ENCODE measurements at regions not wholly inside any gene's neighbourhood (a gene's known extent, or its start where the extent isn't known, plus 50 kb on each side); places are given as distances from the start of the nearest gene placed in this dataset.

GRCh38 chr10:130472236-130472635 lies 336.0 kb downstream of the GLRX3 start:
- TF ChIP-seq CTCF (IDR thresholded peaks at IDR 0.05) (no peak), POLR2A (IDR thresholded peaks at IDR 0.05) (no peak)
